Chondrocyte (in vitro differentiated cells): ENCODE measurements at regions not wholly inside any gene's neighbourhood (a gene's known extent, or its start where the extent isn't known, plus 50 kb on each side); places are given as distances from the start of the nearest gene placed in this dataset.

Source experiments
- DNase-seq: peaks from one replicate; pipeline ENCODE4 v3.0.0; 2021; ENCODE audit warnings: mixed read lengths, low spot score
- H3K27ac Mint-ChIP-seq: one replicate; pipeline ENCODE4 v1.8.0; 2021; ENCODE audit warnings: mild to moderate bottlenecking, moderate library complexity, mixed read lengths; ENCODE audit not compliant: unreplicated experiment
- H3K27me3 Mint-ChIP-seq: 2 replicates; pipeline ENCODE4 v1.8.0; 2021; ENCODE audit warnings: low read depth, mixed read lengths
- H3K36me3 Mint-ChIP-seq: 2 replicates; pipeline ENCODE4 v1.8.0; 2021; ENCODE audit warnings: low read depth, mixed read lengths
- H3K4me1 Mint-ChIP-seq: 2 replicates; pipeline ENCODE4 v1.8.0; 2021; ENCODE audit warnings: low read depth, mild to moderate bottlenecking, mixed read lengths
- H3K4me3 Mint-ChIP-seq: one replicate; pipeline ENCODE4 v1.8.0; 2021; ENCODE audit warnings: mild to moderate bottlenecking, moderate library complexity, mixed read lengths; ENCODE audit not compliant: unreplicated experiment
- H3K9me3 Mint-ChIP-seq: 2 replicates; pipeline ENCODE4 v1.8.0; 2021; ENCODE audit warnings: low read depth, mixed read lengths
- CTCF ChIP-seq: fragments of 200-600 bp; sonication (generic); IDR thresholded peaks from 2 replicates; pipeline ENCODE4 v1.5.0; 2021; ENCODE audit warnings: antibody characterized with exemption, mild to moderate bottlenecking, moderate library complexity

- no peaks in the 10 kb centered on the region for H3K27me3 Mint-ChIP-seq
- no peak overlapping the region for H3K27ac Mint-ChIP-seq
- H3K4me1 Mint-ChIP-seq = peaks cover 14% of the 10 kb centered on the region
- no peaks in the 10 kb centered on the region for H3K36me3 Mint-ChIP-seq
- DNase-seq = peak; percentile 87
- H3K9me3 Mint-ChIP-seq = peaks cover 9% of the 10 kb centered on the region
- no peak overlapping the region for H3K4me3 Mint-ChIP-seq
- TF ChIP-seq CTCF = no peak
Measured at GRCh38 chr22:48713272-48714205, 1114.1 kb downstream of the BRD1 start.

GRCh38 chr22:48712558-48713271 is 1115.0 kb downstream of the BRD1 start:
- Mint-ChIP-seq H3K4me1 (peaks cover 13% of the 10 kb centered on the region), H3K4me3 (no peak overlapping the region), H3K9me3 (peaks cover 9% of the 10 kb centered on the region), H3K27ac (no peak overlapping the region), H3K36me3 (no peaks in the 10 kb centered on the region), H3K27me3 (no peaks in the 10 kb centered on the region)
- peak; percentile 75 for DNase-seq
- TF ChIP-seq CTCF = no peak

- Mint-ChIP-seq H3K9me3 (peaks cover 9% of the 10 kb centered on the region), H3K4me3 (no peak overlapping the region), H3K27ac (no peak overlapping the region), H3K4me1 (peaks cover 2% of the 10 kb centered on the region), H3K36me3 (no peaks in the 10 kb centered on the region), H3K27me3 (no peaks in the 10 kb centered on the region)
- DNase-seq = peak; percentile 82
- TF ChIP-seq CTCF = no peak
Measured at GRCh38 chr22:48711669-48712068, 1116.0 kb downstream of the BRD1 start.

- H3K4me1 Mint-ChIP-seq = no peaks in the 10 kb centered on the region
- H3K27ac Mint-ChIP-seq = no peak overlapping the region
- H3K4me3 Mint-ChIP-seq = no peak overlapping the region
- H3K27me3 Mint-ChIP-seq = no peaks in the 10 kb centered on the region
- peaks cover 9% of the 10 kb centered on the region for H3K9me3 Mint-ChIP-seq
- TF ChIP-seq CTCF = no peak
- H3K36me3 Mint-ChIP-seq = no peaks in the 10 kb centered on the region
- DNase-seq = peak; percentile 64
Measured at GRCh38 chr22:48711031-48711431, 1116.6 kb downstream of the BRD1 start.

GRCh38 chr22:48710410-48710809 is 1117.3 kb downstream of the BRD1 start:
- H3K4me3 Mint-ChIP-seq = no peak overlapping the region

More at GRCh38 chr22:48710410-48710809, 1117.3 kb downstream of the BRD1 start:
- Mint-ChIP-seq H3K4me1 (no peaks in the 10 kb centered on the region), H3K27ac (no peak overlapping the region), H3K36me3 (no peaks in the 10 kb centered on the region), H3K9me3 (peaks cover 4% of the 10 kb centered on the region), H3K27me3 (no peaks in the 10 kb centered on the region)
- DNase-seq = peak; percentile 60
- no peak for TF ChIP-seq CTCF
